HG02885 (cell line): ENCODE measurements at regions not wholly inside any gene's neighbourhood (a gene's known extent, or its start where the extent isn't known, plus 50 kb on each side); places are given as distances from the start of the nearest gene placed in this dataset.

Source experiments
- ATAC-seq: cut with Tn5 transposase; IDR thresholded peaks from one replicate; pipeline ENCODE4 v1.9.1; 2021; ENCODE audit warnings: mild to moderate bottlenecking; ENCODE audit not compliant: unreplicated experiment, poor library complexity

DNA sequence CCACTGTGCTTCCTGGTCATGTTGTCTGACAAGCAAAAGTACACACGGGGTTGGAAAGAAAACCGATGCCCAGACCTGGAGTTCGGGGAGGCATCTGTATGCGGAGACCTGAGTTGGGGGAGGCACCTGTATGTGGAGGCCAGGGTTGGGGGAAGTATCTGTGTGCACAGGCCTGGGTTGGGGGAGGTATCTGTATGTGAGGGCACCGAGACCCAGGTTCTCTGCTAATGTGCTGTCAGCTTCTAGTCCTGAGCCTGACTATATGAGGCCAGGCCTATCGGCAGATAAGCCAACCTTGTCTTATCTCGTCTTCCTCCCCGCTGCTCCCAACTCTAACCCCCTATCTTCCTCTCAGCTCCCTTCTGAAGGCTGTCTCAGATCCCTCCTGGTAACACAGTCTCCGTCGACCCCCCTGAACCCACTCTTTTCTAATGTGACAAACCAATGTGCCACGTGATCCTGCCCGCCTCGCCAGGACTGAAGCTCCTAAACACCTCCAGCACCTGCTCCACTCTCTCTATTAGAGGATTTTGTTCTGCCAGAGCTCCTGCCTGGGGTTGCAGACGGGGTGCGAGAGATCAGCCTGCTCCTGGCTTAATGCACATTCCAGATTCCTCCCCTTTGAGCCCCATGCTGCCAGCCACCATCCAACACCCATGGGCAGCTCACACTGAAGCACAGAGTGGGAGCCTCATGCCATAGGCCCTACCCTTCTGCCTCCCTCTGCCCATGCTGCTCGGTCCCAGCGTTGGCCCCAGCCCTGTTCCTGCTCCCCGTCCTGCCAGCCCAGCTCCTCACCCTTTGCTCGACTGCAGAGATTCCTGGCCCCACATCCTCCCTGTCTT is 188.4 kb downstream of the SH3BP4 start:
- ATAC-seq: no peak

DNA sequence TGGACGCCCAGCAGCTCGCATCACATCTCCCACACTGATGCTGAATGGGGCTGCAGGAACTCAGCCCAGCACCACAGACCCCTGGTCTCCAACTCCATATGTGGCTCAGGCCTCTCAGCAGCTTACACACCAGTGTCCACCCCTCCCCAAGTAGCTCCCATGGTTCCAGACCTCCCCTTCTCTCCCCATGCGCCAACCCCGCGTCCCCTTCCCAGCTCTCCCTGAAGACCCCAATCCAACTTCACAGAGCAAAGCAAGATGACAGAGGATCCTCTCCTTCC is 188.9 kb downstream of the SH3BP4 start:
- no peak for ATAC-seq

DNA sequence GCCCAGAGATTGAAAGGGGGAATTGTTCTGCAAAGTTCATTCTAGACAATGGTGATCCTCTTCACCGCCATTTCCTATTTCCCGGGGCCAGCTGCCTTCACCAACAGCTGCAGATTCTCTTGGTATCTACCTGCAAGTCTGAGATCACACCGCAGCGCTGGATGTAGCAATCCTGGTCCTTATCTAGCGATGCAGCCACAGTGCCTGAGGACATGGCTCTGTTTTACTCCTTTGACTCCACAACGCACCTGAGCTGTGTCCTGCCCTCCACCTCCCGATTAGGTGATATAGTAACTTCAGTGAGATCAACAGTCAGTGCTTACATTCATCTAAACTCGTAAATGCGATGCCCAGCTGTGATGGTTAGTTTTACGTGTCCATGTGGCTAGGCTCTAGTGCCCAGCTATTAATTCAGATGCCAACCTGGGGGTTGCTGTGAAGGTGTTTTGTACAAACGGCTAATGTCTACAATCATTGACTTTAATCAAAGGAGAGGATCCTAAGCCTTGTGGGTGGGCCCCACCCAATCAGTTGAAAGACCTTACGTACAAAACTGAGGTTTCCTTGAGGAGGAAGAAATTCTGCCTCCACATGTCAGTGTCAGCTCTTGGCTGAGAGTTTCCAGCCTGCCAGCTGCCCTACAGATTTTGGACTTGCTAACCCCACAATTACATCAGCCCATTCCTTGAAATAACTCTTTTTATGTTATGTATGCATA is 189.8 kb downstream of the SH3BP4 start:
- no peak for ATAC-seq

DNA sequence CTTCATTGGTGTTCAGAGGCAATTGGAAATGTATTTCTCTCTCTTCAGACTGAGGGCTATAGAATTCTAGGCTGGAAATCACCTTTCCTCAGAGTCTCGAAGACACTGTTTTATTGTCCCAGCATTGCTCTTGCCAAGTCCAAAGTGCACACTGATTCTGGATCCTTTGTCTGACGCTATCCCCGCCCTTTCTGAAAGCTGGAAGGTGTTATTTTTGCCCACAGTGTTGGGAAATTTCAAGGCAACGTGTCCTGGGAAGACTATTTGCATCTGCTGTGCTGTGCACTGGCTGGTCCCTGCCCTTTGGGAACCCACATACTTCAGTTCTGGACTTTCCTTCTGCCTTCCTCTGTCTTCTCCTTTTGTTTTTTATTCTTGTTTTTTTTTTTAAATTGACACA is 190.8 kb downstream of the SH3BP4 start:
- ATAC-seq: no peak

DNA sequence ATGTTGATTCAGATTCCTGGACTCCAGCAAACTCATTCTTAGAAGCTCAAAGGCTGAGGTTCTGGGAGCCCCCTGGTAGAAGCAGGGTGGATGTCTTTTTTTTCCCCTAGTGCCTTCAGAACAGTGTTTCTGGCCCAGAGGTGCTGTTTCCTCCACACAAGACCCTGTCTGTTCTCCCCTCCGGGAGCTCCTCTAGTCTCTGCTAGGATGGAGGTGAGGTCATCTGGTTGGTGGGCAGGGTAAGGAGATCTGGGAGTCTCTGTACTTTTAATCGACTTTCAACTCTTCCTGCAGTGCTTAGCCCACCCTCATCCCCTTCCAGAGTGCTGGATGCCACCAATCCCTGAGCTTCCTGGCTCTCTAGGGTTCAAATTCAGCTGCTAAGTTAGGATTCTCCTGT is 192.0 kb downstream of the SH3BP4 start:
- no peak for ATAC-seq

DNA sequence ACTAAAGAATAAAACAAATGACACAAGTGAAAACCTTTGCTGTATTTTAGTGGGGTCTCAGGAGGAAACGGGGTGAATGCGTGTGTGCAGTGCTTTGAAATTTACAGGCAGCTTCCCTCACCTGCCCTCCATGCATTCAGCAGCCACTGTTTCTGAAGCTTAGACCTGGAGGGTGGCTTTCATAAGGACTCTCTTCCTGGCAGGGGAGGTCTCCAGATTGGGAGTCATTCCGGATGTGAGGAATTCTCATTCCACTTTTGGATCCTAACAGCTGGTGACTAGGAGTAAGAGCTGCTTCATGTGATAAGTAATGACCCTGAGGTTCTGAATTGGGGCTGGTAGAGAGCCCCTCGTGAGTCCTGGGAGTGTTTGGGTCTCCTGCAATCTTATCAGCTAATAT is 192.5 kb downstream of the SH3BP4 start:
- no peak for ATAC-seq

DNA sequence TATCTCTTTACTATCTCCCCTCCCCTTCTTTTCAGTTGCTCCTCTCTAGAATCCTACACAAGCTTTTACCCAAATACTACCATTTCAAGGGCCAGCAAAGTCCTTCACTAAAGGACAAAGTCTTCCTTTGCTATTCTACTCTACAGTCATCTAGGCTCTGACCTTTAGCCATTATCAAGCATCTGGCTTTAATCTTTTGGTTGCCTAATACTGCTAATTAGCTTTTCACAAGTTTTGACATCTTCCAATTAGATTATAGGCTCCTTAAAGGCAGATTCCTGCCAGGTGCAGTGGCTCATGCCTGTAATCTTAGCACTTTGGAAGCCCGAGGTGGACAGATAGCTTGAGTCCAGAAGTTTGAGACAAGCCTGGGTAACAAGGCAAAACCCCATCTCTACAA is 194.4 kb downstream of the SH3BP4 start:
- no peak for ATAC-seq

DNA sequence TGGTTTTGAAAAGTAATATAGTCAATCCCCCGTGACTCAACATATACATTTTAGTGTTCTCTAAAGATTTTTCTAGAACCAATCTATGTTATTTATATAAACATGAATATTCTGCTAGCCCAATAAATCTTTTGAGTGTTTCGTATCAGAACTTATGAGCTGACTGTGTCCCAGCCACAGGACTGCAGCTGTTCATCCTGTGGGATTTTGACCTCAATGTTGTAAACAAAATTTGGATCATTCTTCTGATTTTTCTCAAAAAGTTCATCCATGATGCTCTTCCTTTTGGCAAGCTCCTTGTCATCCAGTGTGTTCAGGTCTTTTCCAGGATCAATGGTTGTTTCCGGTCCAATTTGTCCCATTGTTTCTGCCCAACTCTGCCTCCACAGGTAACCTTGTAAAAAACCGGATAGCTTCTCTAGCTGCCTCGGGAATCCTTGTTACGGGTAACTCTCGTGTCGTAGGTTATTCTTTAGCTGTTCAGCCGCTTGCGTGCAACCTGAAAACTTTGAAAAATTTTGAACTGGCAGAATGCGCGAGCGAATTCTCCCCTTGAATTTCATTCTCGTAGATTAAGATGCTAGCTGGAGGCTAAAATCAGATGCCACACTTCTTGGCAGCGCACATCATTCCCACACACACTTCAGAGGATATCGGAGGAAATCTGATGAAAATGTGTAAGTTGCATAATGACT is 195.2 kb downstream of the SH3BP4 start:
- ATAC-seq: no peak

DNA sequence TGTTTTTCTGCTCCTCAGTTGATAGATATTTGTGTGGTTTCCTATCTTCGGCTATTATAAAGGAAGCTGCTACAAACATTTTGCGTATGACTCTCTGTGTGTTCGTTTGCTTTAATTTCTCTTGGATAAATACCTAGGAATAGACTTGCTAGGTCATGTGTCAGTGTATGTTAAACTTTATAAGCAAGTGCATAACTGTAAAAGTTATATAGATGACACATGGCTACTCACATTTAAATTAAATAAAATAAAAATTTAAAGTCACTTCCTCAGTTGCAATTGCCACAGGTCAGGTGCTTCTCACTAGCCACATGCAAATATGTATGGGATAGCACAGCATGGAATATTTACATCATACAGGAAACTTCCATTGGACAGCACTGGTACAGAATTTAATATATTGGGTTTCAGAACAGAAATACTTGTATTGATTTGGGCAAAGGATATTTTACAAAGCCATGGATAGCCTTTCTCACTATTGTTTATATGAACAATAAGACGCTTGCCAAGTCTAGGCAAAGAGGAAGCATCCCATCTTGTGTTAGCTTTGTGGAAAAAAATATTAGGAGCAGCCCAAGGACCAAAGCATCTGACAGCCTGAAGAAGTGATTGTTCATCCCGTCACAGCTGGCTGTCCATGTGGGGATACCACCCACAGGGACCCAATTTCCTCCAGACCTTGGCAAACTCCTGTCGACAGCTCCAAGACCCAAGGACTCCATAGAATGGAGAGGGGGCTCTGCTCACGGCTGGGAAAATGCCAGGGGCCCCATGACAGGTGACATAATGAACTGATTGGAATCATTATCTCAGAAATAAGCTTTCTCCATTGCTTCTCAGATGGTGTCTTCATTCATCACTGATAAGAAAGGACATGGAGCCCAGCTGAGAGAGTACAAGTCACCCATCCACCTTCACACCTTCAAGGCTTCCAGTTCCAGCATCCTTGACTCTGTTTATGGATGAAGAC is 196.7 kb downstream of the SH3BP4 start:
- ATAC-seq: no peak

DNA sequence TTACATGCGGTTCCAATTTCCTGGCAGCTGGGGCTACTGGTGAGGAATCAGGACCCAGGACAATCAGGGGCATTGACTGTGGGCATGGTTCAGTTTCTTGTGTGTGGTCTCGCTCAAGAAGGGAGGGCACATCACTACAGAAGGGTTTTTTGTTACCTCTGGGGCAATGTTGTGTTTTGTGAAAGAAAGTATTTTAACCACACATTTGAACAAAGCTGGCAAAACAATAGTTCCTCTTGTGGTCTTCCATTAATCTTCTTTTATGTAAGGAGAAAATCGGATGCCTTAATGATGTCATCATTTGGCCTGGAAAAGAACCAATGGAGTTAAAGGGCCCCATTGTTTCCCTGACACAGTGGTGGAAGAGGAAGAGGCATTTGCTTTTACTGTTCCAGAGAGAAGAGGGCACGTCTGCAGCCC is 197.4 kb downstream of the SH3BP4 start:
- ATAC-seq: no peak

DNA sequence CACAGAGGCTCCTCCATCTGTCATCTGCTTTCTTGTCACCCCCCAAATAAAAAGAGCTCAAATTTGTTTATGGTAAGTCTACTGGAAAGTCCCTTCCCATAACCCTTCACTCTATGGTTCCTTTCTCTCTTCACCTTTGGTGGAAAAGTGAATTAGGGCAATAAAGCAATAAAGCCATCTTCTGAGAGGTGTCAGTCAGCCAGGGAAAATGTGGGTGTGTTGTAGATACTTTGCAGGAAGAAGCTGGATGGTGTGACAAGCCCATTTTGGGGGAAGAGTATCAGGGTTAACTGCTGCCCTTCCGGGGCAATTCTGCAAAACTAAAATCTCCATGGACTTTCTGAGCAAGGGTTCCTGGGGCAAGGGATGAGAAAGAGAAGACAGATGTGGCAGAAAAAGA is 197.9 kb downstream of the SH3BP4 start:
- no peak for ATAC-seq

DNA sequence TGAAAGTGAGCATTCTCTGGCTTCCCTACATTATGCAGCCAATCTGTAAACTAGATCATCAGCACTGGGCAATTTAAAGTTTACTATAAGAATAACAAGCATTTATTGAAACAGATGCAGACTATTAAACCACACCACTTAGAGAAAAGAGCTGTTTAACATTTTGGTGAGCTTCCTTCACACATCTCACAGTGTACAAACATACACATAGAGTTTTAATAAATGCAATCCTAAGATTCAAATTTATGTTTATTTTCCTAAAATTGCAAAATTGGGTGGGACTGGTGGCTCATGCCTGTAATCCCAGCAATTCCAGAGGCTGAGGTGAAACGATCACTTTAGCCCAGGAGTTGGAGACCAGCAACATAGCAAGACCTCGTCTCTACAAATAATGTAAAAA is 199.3 kb downstream of the SH3BP4 start:
- no peak for ATAC-seq

DNA sequence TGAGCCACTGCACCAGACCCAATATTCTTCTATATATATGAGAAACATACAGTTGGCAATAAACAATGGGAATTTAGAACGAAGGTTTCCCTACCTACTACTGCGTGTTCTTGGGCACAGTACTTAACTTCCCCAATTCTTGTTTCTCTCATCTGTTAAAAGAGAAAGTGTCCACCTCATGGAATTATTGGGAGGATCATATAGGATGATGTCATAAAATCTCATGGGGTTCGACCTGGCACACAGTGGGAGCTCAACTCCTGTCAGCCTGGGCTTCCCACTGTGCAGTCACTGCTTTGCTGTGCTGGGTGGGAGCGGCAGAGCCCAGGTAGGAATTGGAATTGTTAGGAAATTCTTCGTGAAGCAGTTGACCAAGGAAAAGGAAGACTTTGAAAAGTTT is 203.3 kb downstream of the SH3BP4 start:
- no peak for ATAC-seq

DNA sequence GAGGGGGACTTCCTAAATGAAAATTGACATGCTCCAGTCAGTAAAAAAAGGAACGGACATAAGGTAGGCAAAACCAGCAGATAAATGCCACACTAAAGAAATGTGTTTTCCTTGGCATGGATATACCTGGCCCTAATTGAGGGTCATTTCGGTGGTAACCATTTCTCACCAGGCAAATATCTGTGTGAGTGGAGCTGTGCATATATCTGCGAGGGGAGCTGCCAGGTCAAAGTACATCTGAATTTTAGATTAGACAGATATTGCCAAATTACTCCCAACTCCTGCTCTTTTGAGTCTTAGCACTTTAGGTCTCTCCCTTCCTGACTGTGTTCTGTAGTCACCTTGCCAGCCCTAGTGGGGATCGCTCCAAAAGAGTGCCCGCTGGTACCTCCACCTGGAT is 204.2 kb downstream of the SH3BP4 start:
- no peak for ATAC-seq

DNA sequence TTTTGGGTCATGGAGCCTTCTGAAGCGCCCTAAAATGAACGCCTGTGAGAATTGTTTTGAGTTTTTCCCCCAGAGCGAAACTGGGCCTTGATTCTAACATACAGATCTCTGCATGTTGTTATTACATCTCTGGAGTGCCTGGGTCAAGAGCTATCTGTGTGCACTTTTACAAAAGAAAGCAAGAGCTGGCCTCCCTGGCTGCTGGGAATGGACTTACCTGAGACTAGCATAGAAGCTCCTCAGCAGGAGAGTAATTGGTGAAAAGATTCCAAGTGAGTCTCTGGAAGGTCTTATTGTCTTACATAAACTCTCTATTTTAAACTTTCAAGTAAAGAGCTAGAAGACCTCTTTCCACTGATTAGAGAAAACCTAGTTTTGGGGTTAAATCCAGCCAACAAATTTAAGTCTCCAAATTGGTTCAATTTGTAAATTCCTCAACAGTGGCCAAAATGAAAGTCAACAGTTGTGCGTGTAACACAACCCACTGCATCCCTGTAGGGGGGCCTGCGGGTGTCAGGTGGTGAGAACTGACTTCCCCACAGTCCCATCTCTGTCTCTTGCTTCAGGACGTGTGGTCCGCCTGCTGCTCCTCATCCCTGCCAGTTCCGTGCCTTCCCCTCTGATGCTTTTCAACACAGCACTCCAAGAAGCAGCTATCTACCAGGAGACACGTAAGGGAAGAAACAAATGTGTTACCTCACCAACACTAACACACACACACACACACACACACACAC is 206.1 kb downstream of the SH3BP4 start:
- no peak for ATAC-seq

DNA sequence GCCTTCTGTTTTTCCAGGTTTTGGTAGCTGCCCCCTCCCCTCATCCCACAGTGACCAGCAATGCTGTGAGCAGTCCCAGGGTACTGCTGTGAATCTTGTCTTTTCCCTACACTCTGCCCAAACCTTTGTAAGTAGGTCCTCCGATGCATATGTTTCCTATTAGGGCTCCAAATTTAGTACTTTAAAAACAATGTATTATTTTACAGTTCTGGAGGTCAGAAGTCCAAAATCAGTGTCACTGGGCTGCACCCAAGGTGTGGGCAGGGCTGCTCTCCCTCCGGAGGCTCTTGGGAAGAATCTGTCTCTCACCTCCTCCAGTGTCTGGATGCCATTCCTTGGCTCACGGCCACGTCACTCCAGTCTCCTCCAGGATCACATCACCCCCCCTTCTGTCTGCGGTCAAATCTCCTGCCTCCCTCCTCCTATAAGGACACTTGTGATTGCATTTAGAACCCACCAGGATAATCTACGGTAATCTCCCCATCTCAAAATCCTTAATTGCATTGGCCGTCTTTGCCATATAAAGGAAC is 208.5 kb downstream of the SH3BP4 start:
- no peak for ATAC-seq

DNA sequence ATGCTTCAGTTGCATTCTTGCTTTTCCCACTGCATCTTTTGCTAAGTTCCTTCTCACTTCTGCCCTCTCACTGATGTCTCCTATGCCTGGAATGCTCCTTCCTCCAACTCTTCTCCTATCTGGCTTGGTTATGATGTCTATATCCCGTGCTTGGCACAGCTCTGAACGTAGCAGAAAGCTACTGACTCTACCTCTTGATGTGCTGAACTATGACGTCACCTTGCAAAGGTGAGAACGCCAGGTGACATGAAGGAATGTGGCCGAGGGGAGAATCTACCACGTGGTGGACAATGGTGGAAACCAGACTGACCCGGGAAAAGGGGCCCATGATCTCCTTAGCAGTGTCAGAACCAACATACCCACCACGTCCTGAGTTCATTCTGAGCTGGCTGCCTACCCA is 209.7 kb downstream of the SH3BP4 start:
- no peak for ATAC-seq

DNA sequence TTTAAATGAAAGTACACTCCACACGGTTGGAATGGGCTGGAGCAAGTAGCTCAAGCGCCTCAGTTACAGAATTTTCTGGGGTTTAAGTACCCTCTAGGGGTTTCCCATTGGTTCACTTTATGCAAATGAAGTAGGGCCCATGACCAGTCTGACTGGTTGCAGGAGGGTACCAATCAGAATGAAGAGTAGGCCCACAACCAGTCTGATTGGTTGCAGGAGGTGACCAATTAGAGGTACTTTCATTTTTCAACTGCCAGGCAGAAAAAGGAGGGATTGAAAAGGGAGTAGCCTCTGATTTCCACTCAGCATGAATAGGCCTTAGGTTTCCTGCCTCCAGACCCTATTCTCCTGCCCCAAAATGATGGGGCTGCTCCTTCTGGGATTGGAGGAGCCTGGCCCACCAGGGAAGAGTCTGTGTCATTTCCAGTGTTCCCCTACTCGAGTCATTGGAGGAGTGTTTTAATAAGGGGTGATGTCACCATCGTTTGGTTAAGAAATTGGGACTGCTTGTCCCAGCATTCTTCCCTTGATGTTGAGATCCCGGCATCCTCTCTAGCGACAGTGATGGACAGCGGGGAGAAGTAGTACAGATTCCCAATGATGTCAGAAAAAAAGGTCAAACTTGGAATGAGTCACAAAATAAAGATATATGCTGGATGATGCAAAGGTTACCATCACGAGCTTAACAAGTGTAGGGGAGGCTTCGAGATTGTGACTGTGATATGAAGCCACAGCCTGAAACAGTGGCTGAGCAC is 210.4 kb downstream of the SH3BP4 start:
- no peak for ATAC-seq

DNA sequence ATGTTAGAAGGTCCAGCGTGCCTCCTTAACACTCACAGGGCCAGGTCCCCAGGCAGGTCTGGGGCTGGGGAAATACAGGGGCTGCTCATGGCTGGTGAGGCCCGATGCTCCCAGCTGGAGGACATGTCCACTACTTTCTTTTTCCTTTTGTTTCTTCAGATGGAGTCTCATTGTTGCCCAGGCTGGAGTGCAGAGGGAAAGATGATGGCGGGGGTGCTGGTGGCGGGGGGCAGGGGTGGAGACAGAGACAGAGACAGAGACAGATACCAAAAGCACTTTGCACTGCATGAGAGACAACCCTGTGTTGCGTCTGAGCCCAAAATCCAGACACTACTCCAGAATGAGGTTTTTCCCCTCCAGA is 211.0 kb downstream of the SH3BP4 start:
- no peak for ATAC-seq
